ENCODE measurements at regions not wholly inside any gene's neighbourhood (a gene's known extent, or its start where the extent isn't known, plus 50 kb on each side); places are given as distances from the start of the nearest gene placed in this dataset.

GRCh38 chr12:114848666-114849065, 164.7 kb upstream of the TBX3 start:
- no peaks in the 10 kb centered on the region for H3K36me3 ChIP-seq (ENCODE audit: control insufficient read depth in 1 of 2, insufficient read depth in 2 of 2, low read length in 2 of 2)
- H3K4me1 ChIP-seq (ENCODE audit: control insufficient read depth in 1 of 2, insufficient read depth in 2 of 2, low read length in 2 of 2) = no peaks in the 10 kb centered on the region
- no peak overlapping the region for H3K4me2 ChIP-seq (ENCODE audit: low read length)
- no peak overlapping the region for H3K9ac ChIP-seq (ENCODE audit: low read length)
- H3K9me2 ChIP-seq (ENCODE audit: insufficient read depth) = no peaks in the 10 kb centered on the region
- intact Hi-C loops (cut with micrococcal nuclease) = no loop called here
- ChIA-PET CTCF (no interaction called here), POLR2A (no interaction called here), RAD21 (ENCODE audit: low non-redundant PET in 1 of 2, low total read pairs in 2 of 2, uncharacterized antibody in 2 of 2, unreplicated experiment in 2 of 2) (no interaction called here)
- no peaks in the 10 kb centered on the region for H3K9me3 ChIP-seq (ENCODE audit: control insufficient read depth in 1 of 2, insufficient read depth in 1 of 2, low read depth in 1 of 2, low read length in 2 of 2)
- no peaks in the 10 kb centered on the region for H3K27me3 ChIP-seq (ENCODE audit: insufficient read depth, low read length)
- no peak overlapping the region for H3K27ac ChIP-seq (ENCODE audit: low read depth, low read length)
- ATAC-seq = no peak
- no peak overlapping the region for H3K4me3 ChIP-seq (replicated peaks in 1 of 2; ENCODE audit: low read depth in 1 of 2, low read length in 2 of 2)
- BruUV-seq (replicated peaks) = no TSS peak
- no peak overlapping the region for H2AFZ ChIP-seq (ENCODE audit: low read depth, low read length, poor library complexity, severe bottlenecking)
- H3K79me2 ChIP-seq (ENCODE audit: insufficient read depth, low read length) = no peaks in the 10 kb centered on the region
- DNase-seq (ENCODE audit: low read depth, low spot score) = no peak
- H4K20me1 ChIP-seq (ENCODE audit: insufficient read depth) = no peaks in the 10 kb centered on the region
- TF ChIP-seq SP1 (IDR thresholded peaks at IDR 0.05; ENCODE audit: low read depth) = no peak
- TF ChIP-seq TCF7L2 (IDR thresholded peaks at IDR 0.05; ENCODE audit: borderline replicate concordance, extremely low read depth, insufficient read depth, insufficient read length) = no peak
- TF ChIP-seq EGR1 (IDR thresholded peaks at IDR 0.05; ENCODE audit: low read depth) = no peak
- TF ChIP-seq, protein P1, sequence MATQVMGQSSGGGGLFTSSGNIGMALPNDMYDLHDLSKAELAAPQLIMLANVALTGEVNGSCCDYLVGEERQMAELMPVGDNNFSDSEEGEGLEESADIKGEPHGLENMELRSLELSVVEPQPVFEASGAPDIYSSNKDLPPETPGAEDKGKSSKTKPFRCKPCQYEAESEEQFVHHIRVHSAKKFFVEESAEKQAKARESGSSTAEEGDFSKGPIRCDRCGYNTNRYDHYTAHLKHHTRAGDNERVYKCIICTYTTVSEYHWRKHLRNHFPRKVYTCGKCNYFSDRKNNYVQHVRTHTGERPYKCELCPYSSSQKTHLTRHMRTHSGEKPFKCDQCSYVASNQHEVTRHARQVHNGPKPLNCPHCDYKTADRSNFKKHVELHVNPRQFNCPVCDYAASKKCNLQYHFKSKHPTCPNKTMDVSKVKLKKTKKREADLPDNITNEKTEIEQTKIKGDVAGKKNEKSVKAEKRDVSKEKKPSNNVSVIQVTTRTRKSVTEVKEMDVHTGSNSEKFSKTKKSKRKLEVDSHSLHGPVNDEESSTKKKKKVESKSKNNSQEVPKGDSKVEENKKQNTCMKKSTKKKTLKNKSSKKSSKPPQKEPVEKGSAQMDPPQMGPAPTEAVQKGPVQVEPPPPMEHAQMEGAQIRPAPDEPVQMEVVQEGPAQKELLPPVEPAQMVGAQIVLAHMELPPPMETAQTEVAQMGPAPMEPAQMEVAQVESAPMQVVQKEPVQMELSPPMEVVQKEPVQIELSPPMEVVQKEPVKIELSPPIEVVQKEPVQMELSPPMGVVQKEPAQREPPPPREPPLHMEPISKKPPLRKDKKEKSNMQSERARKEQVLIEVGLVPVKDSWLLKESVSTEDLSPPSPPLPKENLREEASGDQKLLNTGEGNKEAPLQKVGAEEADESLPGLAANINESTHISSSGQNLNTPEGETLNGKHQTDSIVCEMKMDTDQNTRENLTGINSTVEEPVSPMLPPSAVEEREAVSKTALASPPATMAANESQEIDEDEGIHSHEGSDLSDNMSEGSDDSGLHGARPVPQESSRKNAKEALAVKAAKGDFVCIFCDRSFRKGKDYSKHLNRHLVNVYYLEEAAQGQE (IDR thresholded peaks at IDR 0.05; ENCODE audit: low read depth) = no peak
- TF ChIP-seq SRF (IDR thresholded peaks at IDR 0.05; ENCODE audit: low read depth) = no peak
- no peak for TF ChIP-seq RAD21 (IDR thresholded peaks at IDR 0.05; ENCODE audit: low read depth)

GRCh38 chr12:114847441-114848035, 163.6 kb upstream of the TBX3 start:
- Histone ChIP-seq H3K4me1 (ENCODE audit: control insufficient read depth in 1 of 2, insufficient read depth in 2 of 2, low read length in 2 of 2) (no peaks in the 10 kb centered on the region), H3K27me3 (ENCODE audit: insufficient read depth, low read length) (no peaks in the 10 kb centered on the region), H3K9me3 (ENCODE audit: control insufficient read depth in 1 of 2, insufficient read depth in 1 of 2, low read depth in 1 of 2, low read length in 2 of 2) (no peaks in the 10 kb centered on the region), H3K27ac (ENCODE audit: low read depth, low read length) (no peak overlapping the region), H3K79me2 (ENCODE audit: insufficient read depth, low read length) (no peaks in the 10 kb centered on the region), H3K9me2 (ENCODE audit: insufficient read depth) (no peaks in the 10 kb centered on the region), H3K4me2 (ENCODE audit: low read length) (no peak overlapping the region), H2AFZ (ENCODE audit: low read depth, low read length, poor library complexity, severe bottlenecking) (no peak overlapping the region), H3K9ac (ENCODE audit: low read length) (no peak overlapping the region), H3K4me3 (replicated peaks in 1 of 2; ENCODE audit: low read depth in 1 of 2, low read length in 2 of 2) (no peak overlapping the region), H4K20me1 (ENCODE audit: insufficient read depth) (no peaks in the 10 kb centered on the region), H3K36me3 (ENCODE audit: control insufficient read depth in 1 of 2, insufficient read depth in 2 of 2, low read length in 2 of 2) (no peaks in the 10 kb centered on the region)
- DNase-seq (ENCODE audit: low read depth, low spot score) (no peak), ATAC-seq (no peak)
- ChIA-PET CTCF (no interaction called here), POLR2A (no interaction called here), RAD21 (ENCODE audit: low non-redundant PET in 1 of 2, low total read pairs in 2 of 2, uncharacterized antibody in 2 of 2, unreplicated experiment in 2 of 2) (no interaction called here)
- no TSS peak for BruUV-seq (replicated peaks)
- intact Hi-C loops (cut with micrococcal nuclease) = no loop called here
- no peak for TF ChIP-seq ZBTB33 (IDR thresholded peaks at IDR 0.05; ENCODE audit: extremely low read depth, insufficient replicate concordance, low read length)
- TF ChIP-seq, protein P2, sequence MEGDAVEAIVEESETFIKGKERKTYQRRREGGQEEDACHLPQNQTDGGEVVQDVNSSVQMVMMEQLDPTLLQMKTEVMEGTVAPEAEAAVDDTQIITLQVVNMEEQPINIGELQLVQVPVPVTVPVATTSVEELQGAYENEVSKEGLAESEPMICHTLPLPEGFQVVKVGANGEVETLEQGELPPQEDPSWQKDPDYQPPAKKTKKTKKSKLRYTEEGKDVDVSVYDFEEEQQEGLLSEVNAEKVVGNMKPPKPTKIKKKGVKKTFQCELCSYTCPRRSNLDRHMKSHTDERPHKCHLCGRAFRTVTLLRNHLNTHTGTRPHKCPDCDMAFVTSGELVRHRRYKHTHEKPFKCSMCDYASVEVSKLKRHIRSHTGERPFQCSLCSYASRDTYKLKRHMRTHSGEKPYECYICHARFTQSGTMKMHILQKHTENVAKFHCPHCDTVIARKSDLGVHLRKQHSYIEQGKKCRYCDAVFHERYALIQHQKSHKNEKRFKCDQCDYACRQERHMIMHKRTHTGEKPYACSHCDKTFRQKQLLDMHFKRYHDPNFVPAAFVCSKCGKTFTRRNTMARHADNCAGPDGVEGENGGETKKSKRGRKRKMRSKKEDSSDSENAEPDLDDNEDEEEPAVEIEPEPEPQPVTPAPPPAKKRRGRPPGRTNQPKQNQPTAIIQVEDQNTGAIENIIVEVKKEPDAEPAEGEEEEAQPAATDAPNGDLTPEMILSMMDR (IDR thresholded peaks at IDR 0.05 in 2 of 3, conservative IDR thresholded peaks at IDR 0.05 in 1 of 3; ENCODE audit: borderline replicate concordance in 1 of 3, insufficient read depth in 1 of 3, low read depth in 2 of 3, low read length in 2 of 3) = no peak
- TF ChIP-seq FOSL1 (IDR thresholded peaks at IDR 0.05; ENCODE audit: low read depth) = no peak
- TF ChIP-seq TCF7L2 (IDR thresholded peaks at IDR 0.05; ENCODE audit: borderline replicate concordance, extremely low read depth, insufficient read depth, insufficient read length) = no peak
- TF ChIP-seq ZFX (IDR thresholded peaks at IDR 0.05) = no peak
- no peak for TF ChIP-seq EZH2phosphoT487 (IDR thresholded peaks at IDR 0.05; ENCODE audit: borderline replicate concordance)
- no peak for TF ChIP-seq SRF (IDR thresholded peaks at IDR 0.05; ENCODE audit: low read depth)
- TF ChIP-seq, protein P3, sequence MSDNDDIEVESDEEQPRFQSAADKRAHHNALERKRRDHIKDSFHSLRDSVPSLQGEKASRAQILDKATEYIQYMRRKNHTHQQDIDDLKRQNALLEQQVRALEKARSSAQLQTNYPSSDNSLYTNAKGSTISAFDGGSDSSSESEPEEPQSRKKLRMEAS (IDR thresholded peaks at IDR 0.05) = no peak
- no peak for TF ChIP-seq CEBPB (IDR thresholded peaks at IDR 0.05; ENCODE audit: low read depth)

All from HCT116 (cell line).